ENCODE measurements at regions not wholly inside any gene's neighbourhood (a gene's known extent, or its start where the extent isn't known, plus 50 kb on each side); places are given as distances from the start of the nearest gene placed in this dataset.

DNA sequence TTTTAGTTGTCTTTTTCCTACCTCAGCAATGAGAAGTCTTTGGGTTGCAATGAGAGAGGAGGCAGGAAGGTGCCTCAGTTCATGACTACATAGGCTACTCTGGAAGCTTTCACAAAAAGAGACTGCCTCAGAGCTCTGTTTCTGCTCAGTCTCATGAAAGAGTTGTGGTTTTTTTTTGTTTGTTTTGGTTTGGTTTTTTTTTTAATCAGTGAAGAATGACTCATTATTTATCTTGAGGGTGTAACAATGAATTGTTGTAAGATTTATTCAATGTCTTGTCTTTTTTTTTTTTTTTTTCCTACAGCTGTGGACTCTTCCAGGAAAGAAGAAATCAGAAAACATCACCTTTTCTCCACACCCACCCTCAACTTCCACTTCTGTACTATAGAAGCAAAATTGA is 67.5 kb upstream of the CXCL13 start:
- DNase-seq (ENCODE audit: low spot score): no peak
- TF ChIP-seq, protein P1, sequence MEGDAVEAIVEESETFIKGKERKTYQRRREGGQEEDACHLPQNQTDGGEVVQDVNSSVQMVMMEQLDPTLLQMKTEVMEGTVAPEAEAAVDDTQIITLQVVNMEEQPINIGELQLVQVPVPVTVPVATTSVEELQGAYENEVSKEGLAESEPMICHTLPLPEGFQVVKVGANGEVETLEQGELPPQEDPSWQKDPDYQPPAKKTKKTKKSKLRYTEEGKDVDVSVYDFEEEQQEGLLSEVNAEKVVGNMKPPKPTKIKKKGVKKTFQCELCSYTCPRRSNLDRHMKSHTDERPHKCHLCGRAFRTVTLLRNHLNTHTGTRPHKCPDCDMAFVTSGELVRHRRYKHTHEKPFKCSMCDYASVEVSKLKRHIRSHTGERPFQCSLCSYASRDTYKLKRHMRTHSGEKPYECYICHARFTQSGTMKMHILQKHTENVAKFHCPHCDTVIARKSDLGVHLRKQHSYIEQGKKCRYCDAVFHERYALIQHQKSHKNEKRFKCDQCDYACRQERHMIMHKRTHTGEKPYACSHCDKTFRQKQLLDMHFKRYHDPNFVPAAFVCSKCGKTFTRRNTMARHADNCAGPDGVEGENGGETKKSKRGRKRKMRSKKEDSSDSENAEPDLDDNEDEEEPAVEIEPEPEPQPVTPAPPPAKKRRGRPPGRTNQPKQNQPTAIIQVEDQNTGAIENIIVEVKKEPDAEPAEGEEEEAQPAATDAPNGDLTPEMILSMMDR (IDR thresholded peaks at IDR 0.05): no peak
- peak; percentile 59 for ATAC-seq (ENCODE audit: low FRiP score)

DNA sequence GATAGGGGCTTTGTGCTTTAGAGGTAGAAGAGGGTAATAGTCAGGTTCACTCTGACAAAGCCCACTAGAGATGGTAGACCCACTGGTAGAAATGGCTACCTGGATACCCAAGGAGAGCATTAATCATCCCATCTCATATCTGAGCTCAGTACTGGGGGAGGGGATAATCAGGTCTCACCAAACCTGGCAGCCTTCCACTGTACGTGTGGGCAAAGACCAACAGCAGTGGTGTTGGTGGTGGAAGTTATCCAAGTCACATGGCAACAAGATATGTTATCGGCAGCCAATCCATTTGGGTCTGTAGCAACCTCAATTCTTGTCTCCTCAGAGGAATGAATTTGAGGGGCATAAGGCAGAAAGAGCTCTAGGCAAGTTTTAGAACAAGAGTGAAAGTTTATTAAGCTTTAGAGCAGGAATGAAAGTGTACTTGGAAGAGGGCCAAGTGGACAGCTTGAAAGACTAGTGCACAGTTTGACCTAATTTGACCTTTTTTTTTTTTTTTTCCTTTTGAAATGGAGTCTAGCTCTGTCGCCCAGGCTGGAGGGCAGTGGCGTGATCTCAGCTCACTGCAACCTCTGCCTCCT is 67.0 kb upstream of the CXCL13 start:
- ATAC-seq (ENCODE audit: low FRiP score) (peak; percentile 24), DNase-seq (ENCODE audit: low spot score) (no peak)
- TF ChIP-seq, protein P1 (IDR thresholded peaks at IDR 0.05): no peak
